Endothelial cell of hepatic sinusoid (primary cell): ENCODE measurements at regions not wholly inside any gene's neighbourhood (a gene's known extent, or its start where the extent isn't known, plus 50 kb on each side); places are given as distances from the start of the nearest gene placed in this dataset.

Experiments used
- in situ Hi-C: cut with HindIII; loops from 2 replicates; pipeline ENCODE4 v1.10.0; 2017; ENCODE audit warnings: low sequenced_read_pairs

DNA sequence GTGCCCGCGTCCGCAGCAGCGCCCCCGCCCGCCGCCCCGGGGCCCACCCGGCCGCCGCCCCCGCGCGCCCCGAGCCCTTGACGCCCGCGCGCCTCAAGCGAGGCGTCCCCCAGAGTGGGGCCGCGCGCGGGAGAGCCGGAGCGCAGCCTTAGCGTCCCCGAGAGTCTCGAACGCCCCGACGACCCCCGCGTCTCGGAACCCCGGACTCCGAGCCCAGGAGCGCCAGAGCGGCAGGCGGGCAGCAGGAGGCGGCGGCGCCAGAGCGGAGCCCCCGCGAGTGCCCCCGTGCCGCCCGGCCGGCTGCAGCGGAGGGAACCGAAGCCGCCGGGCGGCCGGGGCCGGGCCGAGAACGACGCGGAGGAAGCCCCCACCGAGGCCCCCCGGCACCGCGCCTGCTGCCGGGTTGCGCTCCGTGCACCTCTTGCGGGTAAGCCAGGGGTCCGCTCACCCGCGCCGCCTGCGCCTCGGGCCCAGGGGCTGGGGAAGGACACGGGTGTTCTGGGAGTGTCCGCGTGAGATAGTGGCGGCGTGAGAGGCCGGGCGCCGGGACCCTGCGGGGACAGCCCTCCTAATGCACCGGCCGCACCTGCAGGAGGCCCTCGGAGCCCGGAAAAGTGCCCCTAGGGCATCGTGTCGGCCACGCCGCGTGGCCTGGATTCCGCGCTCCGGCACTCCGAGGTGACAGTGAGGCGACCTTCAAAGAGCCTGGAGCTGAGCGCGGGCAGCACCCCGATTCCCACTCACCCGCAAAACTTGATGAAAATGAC, 52.0 kb upstream of the ULK4 start:
- in situ Hi-C loops, result loop anchor here (5.0 to 10.0 kb wide), 3 partner anchors 33 to 161 kb away; no protein-coding TSS in a partner anchor

DNA sequence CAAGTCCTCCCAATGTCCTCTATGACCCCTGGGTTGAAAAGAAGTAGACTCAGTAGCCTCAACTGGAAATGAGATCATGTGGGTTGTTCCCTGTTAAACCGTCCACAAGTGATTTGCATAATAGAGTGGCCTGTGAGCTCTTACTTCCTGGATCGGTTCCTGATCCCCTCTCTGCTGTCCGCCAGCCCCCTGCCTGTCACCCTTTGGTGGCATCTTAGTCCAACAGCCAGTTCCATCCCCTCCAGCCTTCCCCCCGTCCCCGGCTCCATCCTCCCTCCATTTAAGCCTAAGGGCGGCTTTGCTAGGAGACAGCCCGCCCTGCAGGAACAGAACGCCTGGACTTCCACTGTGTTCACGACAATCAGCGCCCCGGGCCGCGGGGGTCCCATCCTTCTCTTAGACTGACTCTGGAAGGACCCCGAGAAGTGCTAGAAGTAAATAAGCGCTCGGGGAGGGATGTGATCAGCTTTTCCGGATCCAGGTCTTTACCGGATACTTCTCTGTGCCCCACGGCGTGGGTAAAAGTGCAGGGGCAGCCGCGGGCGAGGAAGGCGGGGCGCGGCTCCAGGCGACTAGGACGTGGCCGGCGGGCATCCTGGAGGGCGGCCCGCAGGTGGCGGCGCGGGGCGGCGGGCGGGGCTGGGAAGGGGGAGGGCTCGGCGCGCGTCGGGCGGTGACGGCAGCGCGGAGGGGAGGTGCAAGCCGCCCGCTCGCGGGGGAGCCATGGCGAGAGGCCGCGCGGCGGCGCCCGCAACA, 51.2 kb upstream of the ULK4 start:
- in situ Hi-C loops, result loop anchor here (5.0 to 10.0 kb wide), 3 partner anchors 34 to 162 kb away; no protein-coding TSS in a partner anchor

DNA sequence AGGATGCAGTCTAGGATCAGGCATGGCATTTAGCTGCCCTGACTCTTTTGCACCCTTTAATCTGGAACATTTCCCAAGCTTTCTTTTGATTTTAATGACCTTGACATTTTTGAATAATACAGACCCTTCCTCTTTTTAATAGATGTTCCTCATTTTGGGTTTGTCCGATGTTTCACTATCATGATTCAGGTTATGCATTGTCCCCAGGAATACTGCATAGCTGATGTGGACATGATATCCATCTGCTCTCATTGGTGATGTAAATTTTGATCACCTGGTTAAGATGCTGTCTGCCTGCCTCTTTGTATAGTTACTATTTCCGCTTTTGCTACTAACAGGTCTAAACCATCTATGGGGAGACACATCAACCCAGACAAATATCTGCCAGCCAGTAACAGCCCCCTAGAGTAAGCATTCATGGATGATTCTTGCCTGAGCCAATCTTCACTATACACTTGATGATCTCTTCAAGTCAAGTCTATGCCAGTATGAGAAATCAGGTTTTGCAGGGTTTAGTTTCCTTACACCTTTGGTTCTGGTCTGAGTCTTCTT, 50.6 kb upstream of the ULK4 start:
- in situ Hi-C loops, result loop anchor here (5.0 to 10.0 kb wide), 3 partner anchors 35 to 162 kb away; no protein-coding TSS in a partner anchor
